ENCODE measurements at regions not wholly inside any gene's neighbourhood (a gene's known extent, or its start where the extent isn't known, plus 50 kb on each side); places are given as distances from the start of the nearest gene placed in this dataset.
"Not testable (repeated sequence)": the region's sequence is repeated elsewhere in the genome, so short reads cannot be mapped to it uniquely, and the experiment has no call there.

- not testable (repeated sequence) for DNase-seq (ENCODE audit: low read depth in 2 of 2)
Measured at GRCh38 chr2:208685929-208686328, 279.3 kb downstream of the PTH2R start.

- no peak for DNase-seq (ENCODE audit: low read depth in 2 of 2)
Measured at GRCh38 chr2:208686665-208687064, 280.1 kb downstream of the PTH2R start.

GRCh38 chr2:208687720-208688119, 281.1 kb downstream of the PTH2R start:
- not testable (repeated sequence) for DNase-seq (ENCODE audit: low read depth in 2 of 2)

- no peak for DNase-seq (ENCODE audit: low read depth in 2 of 2)
Measured at GRCh38 chr2:208698114-208698513, 291.5 kb downstream of the PTH2R start.

GRCh38 chr2:208708486-208708885, 301.9 kb downstream of the PTH2R start:
- DNase-seq (ENCODE audit: low read depth in 2 of 2): no peak

- DNase-seq (ENCODE audit: low read depth in 2 of 2): no peak
Measured at GRCh38 chr2:208711598-208711997, 305.0 kb downstream of the PTH2R start.

- DNase-seq (ENCODE audit: low read depth in 2 of 2): no peak
Measured at GRCh38 chr2:208713066-208713745, 306.6 kb downstream of the PTH2R start.

- DNase-seq (ENCODE audit: low read depth in 2 of 2): no peak
Measured at GRCh38 chr2:208718828-208719227, 312.2 kb downstream of the PTH2R start.

GRCh38 chr2:208722731-208723130, 316.1 kb downstream of the PTH2R start:
- DNase-seq (ENCODE audit: low read depth in 2 of 2): no peak

- no peak for DNase-seq (ENCODE audit: low read depth in 2 of 2)
Measured at GRCh38 chr2:208725280-208725679, 318.7 kb downstream of the PTH2R start.

GRCh38 chr2:208726242-208726641, 319.6 kb downstream of the PTH2R start:
- no peak for DNase-seq (ENCODE audit: low read depth in 2 of 2)

- not testable (repeated sequence) for DNase-seq (ENCODE audit: low read depth in 2 of 2)
Measured at GRCh38 chr2:208751663-208752415, 345.2 kb downstream of the PTH2R start.

GRCh38 chr2:208757364-208757763, 350.8 kb downstream of the PTH2R start:
- DNase-seq (ENCODE audit: low read depth in 2 of 2): no peak

- not testable (repeated sequence) for DNase-seq (ENCODE audit: low read depth in 2 of 2)
Measured at GRCh38 chr2:208773074-208773473, 366.5 kb downstream of the PTH2R start.

- no peak for DNase-seq (ENCODE audit: low read depth in 2 of 2)
Measured at GRCh38 chr2:208781166-208781565, 374.6 kb downstream of the PTH2R start.

GRCh38 chr2:208782097-208782496, 375.5 kb downstream of the PTH2R start:
- DNase-seq (ENCODE audit: low read depth in 2 of 2): no peak

- DNase-seq (ENCODE audit: low read depth in 2 of 2): no peak
Measured at GRCh38 chr2:208783184-208783583, 376.6 kb downstream of the PTH2R start.

GRCh38 chr2:208784774-208785173, 378.2 kb downstream of the PTH2R start:
- DNase-seq (ENCODE audit: low read depth in 2 of 2): not testable (repeated sequence)

- no peak for DNase-seq (ENCODE audit: low read depth in 2 of 2)
Measured at GRCh38 chr2:208791257-208791656, 384.7 kb downstream of the PTH2R start.

- no peak for DNase-seq (ENCODE audit: low read depth in 2 of 2)
Measured at GRCh38 chr2:208792766-208793165, 386.2 kb downstream of the PTH2R start.

- DNase-seq (ENCODE audit: low read depth in 2 of 2): no peak
Measured at GRCh38 chr2:208793434-208793833, 386.8 kb downstream of the PTH2R start.

- no peak for DNase-seq (ENCODE audit: low read depth in 2 of 2)
Measured at GRCh38 chr2:208794288-208794975, 387.8 kb downstream of the PTH2R start.

- DNase-seq (ENCODE audit: low read depth in 2 of 2): no peak
Measured at GRCh38 chr2:208798698-208799097, 392.1 kb downstream of the PTH2R start.
